Activated T-helper 9 cell treated with anti-CD3 and anti-CD28 coated beads, Interleukin-2, amount 50 U/mL, for 16 hours (primary cell): ENCODE measurements at regions not wholly inside any gene's neighbourhood (a gene's known extent, or its start where the extent isn't known, plus 50 kb on each side); places are given as distances from the start of the nearest gene placed in this dataset.
"Not testable (repeated sequence)": the region's sequence is repeated elsewhere in the genome, so short reads cannot be mapped to it uniquely, and the experiment has no call there.

ENCODE experiments used
- DNase-seq: peaks from one replicate; pipeline ENCODE4 v3.0.0-alpha.2; 2020; ENCODE audit warnings: low read depth

GRCh38 chr10:25808372-25808771 is 125.7 kb upstream of the MYO3A start:
- no peak for DNase-seq

GRCh38 chr10:25811052-25811685 is 122.9 kb upstream of the MYO3A start:
- no peak for DNase-seq

DNA sequence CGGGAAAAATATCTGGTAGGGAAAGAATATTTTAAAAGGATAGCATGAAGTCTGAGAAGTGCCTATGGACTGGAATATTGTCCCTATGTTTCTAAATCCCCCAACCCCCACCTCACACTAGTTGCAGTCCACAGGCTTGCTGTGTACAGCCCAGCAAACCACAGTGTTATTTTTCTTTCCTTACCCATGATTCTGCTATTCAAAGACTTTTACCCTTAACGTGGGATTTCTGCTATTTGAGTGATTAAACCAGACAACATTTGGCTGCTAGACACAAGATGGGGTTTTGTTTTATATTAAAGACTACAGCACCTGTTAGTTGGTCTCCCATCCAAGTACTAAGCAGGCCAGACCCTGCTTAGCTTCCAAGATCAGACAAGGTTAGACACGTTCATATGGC is 120.5 kb upstream of the MYO3A start:
- no peak for DNase-seq

- DNase-seq, result no peak
Measured at GRCh38 chr10:25815236-25815635, 118.8 kb upstream of the MYO3A start.

DNA sequence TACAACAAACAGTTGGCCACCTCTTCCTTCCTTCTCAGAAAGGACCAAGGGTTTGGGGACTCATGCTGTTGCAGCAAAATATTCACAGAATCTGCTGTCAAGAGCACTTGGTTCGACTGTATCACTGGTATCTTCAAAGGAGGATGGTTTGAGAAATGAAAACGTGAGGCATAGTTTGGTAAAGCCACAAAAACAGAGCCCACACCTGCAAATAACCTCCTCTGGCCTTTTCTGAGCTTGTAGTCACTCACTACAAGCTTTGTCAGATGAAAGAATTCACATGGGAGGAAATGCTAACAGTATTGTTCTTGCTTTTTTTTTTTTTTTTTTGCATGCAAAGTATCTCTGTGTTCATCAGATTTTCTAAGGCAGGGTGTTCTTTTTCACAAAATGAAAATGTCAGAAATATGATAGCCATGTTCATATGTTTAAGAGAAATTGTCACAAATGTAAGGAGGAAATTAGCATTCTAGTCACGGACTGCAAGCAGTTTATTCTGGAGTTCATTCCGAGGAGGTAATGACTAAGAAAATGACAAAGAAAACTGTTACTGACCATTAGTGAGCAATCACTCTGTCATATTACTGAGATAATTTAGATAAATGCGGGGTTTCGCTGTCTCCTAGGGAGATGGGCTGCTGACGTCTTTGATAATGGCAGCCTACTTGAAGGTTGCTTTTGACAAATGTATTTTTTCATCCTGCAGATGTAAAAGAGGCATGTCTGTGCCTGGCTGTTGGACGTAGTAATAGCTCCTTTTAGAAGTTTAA is 117.8 kb upstream of the MYO3A start:
- no peak for DNase-seq

GRCh38 chr10:25817200-25817599 is 116.8 kb upstream of the MYO3A start:
- DNase-seq, result no peak

DNA sequence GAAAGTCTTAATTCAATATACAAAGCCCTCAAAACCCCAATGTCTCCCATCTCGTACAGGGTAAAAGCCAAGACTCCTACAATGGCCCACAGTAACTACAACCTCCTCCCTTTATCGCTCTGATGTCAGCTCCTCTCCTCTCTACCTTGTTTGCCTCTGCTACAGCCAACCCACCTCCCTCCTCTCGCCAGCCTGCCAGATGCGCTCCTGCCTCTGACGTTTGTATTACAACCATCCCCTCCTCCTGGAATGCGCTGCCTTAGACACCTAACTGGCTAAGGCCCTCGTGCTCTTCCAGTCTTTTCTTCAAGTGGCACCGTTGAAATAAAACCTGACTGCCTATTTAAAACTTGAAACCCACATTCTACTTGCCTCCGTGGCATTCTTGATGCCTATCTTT is 115.3 kb upstream of the MYO3A start:
- no peak for DNase-seq

DNA sequence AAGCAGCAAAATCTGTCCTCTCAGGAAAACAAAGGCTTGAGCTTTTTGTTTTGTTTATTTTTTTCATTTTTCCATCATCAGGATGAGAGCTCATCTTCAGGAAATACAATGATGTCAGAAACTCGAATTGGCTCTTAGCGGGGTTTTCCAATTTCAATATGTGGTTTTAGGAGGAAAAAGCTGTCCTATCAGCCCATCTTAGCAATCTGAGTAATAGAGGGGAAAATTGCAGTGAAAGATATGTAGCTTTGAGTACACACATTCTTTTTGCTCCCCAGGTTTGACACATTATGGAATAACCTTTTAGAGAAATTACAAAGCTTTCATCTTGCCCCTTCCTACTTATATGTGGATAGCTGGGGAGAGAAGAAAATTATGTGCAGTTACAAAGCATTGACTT is 113.6 kb upstream of the MYO3A start:
- DNase-seq, result no peak

- DNase-seq, result no peak
Measured at GRCh38 chr10:25820874-25821273, 113.2 kb upstream of the MYO3A start.

- no peak for DNase-seq
Measured at GRCh38 chr10:25824050-25824449, 110.0 kb upstream of the MYO3A start.

DNA sequence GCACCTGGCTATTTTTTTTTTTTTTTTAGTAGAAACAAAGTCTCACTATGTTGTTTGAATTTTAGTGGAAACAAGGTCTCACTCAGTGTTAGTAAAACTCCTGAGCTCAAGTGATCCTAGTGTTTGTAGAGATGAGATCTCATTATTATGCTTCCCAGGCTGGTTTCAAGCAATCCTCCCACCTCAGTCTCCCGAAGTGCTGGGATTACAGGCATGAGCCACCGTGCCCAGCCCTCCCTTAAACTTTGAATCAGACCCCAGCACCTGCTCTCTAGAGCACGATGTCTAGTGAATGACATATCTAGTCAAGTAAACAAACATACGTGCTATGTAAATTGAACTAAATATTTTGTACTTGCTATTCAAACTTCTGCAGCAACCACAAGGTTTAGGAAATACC is 105.6 kb upstream of the MYO3A start:
- DNase-seq, result no peak

GRCh38 chr10:25831080-25831479 is 102.9 kb upstream of the MYO3A start:
- no peak for DNase-seq

GRCh38 chr10:25839683-25840082 is 94.3 kb upstream of the MYO3A start:
- DNase-seq, result no peak

GRCh38 chr10:25840875-25841274 is 93.2 kb upstream of the MYO3A start:
- DNase-seq, result not testable (repeated sequence)

DNA sequence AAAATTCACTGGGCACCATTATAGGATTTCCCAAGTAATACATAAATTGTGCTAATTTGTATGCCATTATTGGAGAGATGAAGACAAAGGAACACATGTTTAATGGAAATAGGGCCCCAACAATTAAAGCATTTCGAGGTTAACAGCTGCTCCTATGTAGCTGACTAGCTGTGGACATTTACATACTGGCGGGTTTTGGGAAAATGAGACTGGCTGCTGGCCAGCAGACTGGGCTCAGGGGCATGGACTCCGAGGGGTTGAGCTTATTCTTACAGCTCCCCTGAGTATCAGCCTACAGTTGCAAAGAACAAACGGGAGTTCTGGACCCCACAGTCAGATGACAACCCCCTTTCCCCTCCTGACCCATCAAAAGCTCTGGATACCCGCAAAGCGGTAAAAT is 91.9 kb upstream of the MYO3A start:
- no peak for DNase-seq

DNA sequence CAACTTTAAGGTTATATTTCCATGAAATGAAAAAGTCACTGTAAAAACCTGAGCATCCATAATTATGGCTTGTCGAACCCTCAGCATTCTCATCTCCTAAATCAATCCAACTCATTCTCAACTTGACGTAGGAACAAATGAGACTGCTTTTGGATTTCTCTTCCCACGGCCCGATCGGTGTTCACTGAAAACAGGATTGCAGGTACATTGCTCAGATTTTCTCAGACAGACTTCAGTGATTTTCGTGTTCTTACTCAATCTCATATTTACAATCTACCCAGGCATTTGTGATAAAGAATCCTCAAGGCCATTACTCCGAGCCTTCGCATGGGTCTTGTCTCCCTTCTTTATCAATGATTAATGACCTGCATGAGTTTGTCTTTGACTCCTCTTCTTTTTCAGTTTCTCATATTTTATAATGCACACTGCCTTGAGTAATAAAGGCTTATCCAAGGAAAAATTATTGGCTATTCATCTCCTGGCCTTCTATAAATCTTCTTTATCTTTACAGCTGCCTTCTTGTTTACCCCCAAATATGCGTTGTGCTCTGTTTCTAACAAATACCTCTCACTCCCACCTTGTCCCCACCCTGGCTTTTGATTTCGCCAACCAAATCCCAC is 90.4 kb upstream of the MYO3A start:
- no peak for DNase-seq

- not testable (repeated sequence) for DNase-seq
Measured at GRCh38 chr10:25844716-25845115, 89.3 kb upstream of the MYO3A start.

GRCh38 chr10:25849268-25849667 is 84.8 kb upstream of the MYO3A start:
- DNase-seq, result no peak

DNA sequence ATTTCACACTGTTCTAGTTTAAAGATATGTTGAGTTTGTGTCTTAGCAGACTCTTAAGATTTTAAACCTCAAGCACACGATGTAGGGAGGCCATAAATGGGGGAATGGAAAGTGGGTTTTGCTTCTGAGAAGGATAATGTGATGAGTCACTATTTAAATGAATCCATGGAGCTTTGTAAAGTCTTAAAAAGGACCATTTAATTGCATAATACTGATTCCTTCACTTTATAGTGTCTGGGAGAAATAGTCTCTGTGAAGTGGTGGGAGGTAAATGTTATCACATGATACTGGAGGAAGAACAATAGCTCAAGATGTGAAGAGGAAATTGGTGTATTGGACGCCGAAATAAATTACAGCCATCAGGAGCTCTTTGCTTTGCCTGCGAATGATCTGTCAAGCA is 84.0 kb upstream of the MYO3A start:
- DNase-seq, result no peak

DNA sequence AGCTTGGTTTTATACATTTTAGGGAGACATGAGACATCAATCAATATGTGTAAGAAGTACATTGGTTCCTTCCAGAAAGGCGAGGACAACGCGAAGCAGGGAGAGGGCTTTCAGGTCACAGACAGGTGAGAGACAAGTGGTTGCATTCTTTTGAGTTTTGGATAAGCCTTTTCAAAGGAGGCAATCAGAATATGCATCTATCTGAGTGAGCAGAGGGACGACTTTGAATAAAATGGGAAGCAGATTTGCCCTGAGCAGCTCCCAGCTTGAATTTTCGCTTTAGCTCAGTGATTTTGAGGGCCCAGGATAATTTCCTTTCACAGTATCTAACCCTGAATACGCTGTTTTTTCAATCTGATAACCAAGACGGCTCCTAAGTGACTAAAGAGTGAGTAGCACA is 82.5 kb upstream of the MYO3A start:
- no peak for DNase-seq

GRCh38 chr10:25852364-25852941 is 81.6 kb upstream of the MYO3A start:
- no peak for DNase-seq

DNA sequence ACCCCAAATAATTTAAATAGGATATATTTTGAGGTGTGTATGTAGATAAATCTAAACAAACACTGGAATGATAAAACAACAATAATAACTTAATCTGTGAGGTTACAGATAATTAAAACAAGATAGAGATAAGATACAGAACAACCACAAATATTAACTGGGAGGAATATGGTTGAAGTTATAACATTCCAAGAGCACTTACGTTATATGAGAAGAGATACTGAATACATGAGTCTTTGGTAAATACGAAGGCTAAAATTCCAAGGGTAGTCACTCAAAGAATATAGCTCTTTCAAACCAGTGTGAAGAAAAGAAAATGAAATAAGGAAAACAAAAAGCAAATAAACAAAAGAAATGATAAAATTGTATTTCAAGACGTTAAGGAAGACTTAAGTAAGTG is 76.0 kb upstream of the MYO3A start:
- DNase-seq, result no peak

GRCh38 chr10:25865267-25865666 is 68.8 kb upstream of the MYO3A start:
- no peak for DNase-seq
